ENCODE measurements at regions not wholly inside any gene's neighbourhood (a gene's known extent, or its start where the extent isn't known, plus 50 kb on each side); places are given as distances from the start of the nearest gene placed in this dataset.
A peak's percentile ranks its signal among the peaks of the same experiment; 100 is the strongest.
"Not testable (repeated sequence)": the region's sequence is repeated elsewhere in the genome, so short reads cannot be mapped to it uniquely, and the experiment has no call there.

DNA sequence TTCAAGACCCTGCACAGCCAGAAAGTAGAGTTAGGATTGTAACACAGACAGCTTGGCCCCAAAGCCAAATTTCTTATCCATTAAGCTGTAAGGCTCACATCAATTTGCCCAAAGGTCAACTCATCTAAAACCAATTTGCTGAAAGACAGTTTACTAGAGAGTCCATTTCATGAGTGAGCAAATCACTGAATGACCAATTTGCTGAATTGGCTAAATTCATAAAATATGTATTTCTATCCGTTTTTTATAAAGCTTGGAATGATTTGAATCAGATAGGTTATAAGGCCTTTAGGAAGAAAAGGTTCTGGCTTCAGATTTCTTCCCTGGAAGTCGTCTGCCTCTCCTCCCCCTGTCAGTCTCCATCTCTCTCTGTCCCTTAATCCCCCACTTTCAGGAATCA lies 168.1 kb downstream of the FCRL5 start:
- DNase-seq (ENCODE audit: extremely low read depth, low read depth), result no peak
- no peak overlapping the region for H3K4me3 ChIP-seq (replicated peaks; ENCODE audit: low read depth, low read length)
- TF ChIP-seq, protein P1, sequence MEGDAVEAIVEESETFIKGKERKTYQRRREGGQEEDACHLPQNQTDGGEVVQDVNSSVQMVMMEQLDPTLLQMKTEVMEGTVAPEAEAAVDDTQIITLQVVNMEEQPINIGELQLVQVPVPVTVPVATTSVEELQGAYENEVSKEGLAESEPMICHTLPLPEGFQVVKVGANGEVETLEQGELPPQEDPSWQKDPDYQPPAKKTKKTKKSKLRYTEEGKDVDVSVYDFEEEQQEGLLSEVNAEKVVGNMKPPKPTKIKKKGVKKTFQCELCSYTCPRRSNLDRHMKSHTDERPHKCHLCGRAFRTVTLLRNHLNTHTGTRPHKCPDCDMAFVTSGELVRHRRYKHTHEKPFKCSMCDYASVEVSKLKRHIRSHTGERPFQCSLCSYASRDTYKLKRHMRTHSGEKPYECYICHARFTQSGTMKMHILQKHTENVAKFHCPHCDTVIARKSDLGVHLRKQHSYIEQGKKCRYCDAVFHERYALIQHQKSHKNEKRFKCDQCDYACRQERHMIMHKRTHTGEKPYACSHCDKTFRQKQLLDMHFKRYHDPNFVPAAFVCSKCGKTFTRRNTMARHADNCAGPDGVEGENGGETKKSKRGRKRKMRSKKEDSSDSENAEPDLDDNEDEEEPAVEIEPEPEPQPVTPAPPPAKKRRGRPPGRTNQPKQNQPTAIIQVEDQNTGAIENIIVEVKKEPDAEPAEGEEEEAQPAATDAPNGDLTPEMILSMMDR (IDR thresholded peaks at IDR 0.05; ENCODE audit: low read depth, low read length, missing control alignments), result no peak

DNA sequence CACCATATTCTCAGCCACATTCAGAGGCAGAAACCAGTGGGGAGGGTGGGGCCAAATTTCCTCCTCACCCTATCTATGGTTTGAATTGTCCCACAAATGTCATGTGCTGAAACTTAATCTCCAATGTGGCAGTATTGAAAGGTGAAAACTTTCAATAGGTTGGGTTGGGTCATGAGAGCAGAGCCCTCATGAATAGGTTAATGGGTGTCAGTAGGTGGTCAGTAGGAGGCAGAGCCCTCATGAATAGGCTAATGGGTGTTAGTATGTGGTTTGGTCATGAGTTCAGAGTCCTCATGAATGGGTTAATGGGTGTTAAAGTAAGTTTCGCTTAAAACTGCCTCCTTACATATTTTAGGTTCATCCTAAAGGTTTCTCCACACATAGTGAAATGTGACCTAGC lies 170.0 kb downstream of the FCRL5 start:
- TF ChIP-seq, protein P1 (IDR thresholded peaks at IDR 0.05; ENCODE audit: low read depth, low read length, missing control alignments), result no peak

DNA sequence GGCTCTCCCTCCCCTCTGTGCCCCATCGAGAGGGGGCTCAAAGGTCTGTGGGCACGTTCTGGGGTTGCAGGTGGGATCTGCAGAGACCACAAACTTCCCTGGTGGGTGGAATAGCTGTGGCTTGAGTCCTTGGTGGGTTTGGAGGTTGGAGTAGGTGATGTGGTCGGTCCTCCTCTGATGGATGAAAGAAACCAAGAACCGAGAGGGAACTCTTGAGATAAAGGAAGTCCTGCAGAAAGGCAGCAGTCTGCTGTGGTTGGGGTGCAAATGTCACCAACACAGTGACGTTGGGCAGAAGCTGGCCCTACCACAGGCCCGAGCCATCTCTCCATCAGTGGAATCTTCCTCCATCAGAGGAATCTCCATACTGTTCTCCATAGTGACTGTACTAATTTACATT lies 171.8 kb downstream of the FCRL5 start:
- no peak for DNase-seq (ENCODE audit: extremely low read depth, low read depth)
- TF ChIP-seq, protein P1 (IDR thresholded peaks at IDR 0.05; ENCODE audit: low read depth, low read length, missing control alignments), result no peak
- H3K4me3 ChIP-seq (replicated peaks; ENCODE audit: low read depth, low read length), result no peak overlapping the region

More for the DNA sequence above, 170.0 kb downstream of the FCRL5 start:
- H3K4me3 ChIP-seq (replicated peaks; ENCODE audit: low read depth, low read length), result no peak overlapping the region
- no peak for DNase-seq (ENCODE audit: extremely low read depth, low read depth)

DNA sequence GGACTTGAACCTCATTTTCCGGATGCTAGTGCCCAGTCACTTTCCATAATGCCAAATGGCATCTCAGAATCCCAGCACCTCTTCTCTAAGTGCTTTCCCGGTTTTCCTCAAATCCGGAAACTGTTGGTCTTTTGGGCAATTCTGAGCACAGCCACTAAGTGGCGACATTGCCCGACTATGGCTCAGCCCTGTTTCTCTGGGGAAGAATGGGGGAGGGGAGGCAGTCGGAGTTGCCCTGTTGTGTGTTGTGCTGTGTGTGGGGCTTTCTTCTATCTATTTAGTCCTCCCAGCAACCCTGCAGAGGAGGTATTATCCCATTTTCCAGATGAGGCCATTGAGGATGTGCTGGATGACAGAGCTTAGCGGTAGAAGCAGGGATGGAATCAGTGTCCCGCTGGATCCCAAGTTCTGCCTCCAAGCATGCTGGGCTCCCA lies 175.0 kb downstream of the FCRL5 start:
- DNase-seq (ENCODE audit: extremely low read depth, low read depth), result peak; percentile 11
- TF ChIP-seq, protein P1 (IDR thresholded peaks at IDR 0.05; ENCODE audit: low read depth, low read length, missing control alignments), result peak; percentile 75
- H3K4me3 ChIP-seq (replicated peaks; ENCODE audit: low read depth, low read length), result not testable (repeated sequence)

DNA sequence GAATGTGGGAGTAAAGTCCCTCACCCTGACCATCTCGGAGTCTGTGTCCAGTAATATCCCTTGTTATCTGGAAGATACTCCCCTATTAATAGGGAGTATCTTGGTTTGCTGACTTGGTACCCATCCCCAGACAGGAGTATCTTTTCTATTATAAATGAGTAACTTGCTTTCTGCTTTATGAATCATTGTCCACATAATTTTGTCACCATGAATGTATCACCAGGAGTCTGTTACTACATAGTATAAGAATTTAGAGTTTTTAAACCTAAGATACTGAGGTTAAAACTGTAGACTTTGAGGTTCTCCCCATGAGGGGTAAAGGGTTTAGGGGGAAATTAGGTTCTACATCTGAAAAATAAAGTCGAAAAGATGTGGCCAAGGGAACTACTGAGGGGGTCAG lies 175.6 kb downstream of the FCRL5 start:
- H3K4me3 ChIP-seq (replicated peaks; ENCODE audit: low read depth, low read length), result no peak overlapping the region
- DNase-seq (ENCODE audit: extremely low read depth, low read depth), result no peak
- TF ChIP-seq, protein P1 (IDR thresholded peaks at IDR 0.05; ENCODE audit: low read depth, low read length, missing control alignments), result no peak

DNA sequence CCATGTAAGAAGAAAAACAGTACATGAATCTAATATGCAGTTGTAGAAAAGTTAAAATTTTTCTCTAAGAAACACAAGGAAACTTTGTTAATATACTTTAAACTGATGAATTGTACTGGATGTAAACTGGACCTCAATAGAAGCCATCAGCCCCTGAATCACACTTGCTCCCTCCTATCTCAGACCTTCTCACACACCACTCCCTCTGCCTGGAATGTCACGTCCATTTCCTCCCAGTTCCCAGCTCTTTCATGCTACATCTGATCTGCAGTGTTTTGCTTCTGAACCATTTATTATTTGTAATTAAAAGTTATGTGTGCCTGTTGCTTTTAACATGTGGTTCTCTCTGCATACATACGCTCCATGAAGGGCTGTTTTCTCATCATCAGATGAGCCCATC lies 180.0 kb downstream of the FCRL5 start:
- not testable (repeated sequence) for DNase-seq (ENCODE audit: extremely low read depth, low read depth); H3K4me3 ChIP-seq (replicated peaks; ENCODE audit: low read depth, low read length)

DNA sequence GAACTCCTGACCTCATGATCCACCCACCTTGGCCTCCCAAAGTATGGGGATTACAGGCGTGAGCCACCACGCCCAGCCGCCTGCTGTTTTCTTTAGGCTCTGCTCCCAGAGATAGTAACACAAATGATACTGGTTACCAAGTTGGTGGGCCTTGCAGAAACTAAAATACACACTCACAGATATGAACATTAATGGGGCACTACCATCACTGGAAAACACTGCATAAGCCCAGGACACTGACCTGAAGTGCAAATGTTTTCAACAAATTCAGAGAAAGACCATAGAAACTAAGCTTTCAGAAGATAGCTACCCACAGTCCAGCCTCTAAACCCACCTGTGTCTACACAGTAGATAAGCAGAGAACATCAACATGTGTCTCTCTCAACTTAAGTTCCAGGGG lies 180.5 kb downstream of the FCRL5 start:
- H3K4me3 ChIP-seq (replicated peaks; ENCODE audit: low read depth, low read length), result no peak overlapping the region
- no peak for DNase-seq (ENCODE audit: extremely low read depth, low read depth)
- TF ChIP-seq, protein P1 (IDR thresholded peaks at IDR 0.05; ENCODE audit: low read depth, low read length, missing control alignments), result no peak
